Liver (tissue), 8 donors: ENCODE measurements at regions not wholly inside any gene's neighbourhood (a gene's known extent, or its start where the extent isn't known, plus 50 kb on each side); places are given as distances from the start of the nearest gene placed in this dataset.

Experiments
- DNase-seq: peaks from one replicate; pipeline ENCODE4 v3.0.0-alpha.2; 2017; ENCODE audit warnings: low spot score
- H3K27ac ChIP-seq, 2 donors: one replicate each; pipeline ENCODE4 v1.7.0; 2013; ENCODE audit warnings: inconsistent platforms in 2 of 2, low read length in 2 of 2, control low read depth in 1 of 2, low read depth in 1 of 2, mild to moderate bottlenecking in 1 of 2
- H3K27me3 ChIP-seq, 4 donors: one replicate each; pipeline versions ENCODE4 v1.6.1 to v1.7.0; 2013; ENCODE audit warnings: low read length in 3 of 4, inconsistent platforms in 1 of 4, mild to moderate bottlenecking in 1 of 4, moderate library complexity in 1 of 4; ENCODE audit not compliant: control insufficient read depth in 4 of 4, insufficient read depth in 4 of 4
- H3K36me3 ChIP-seq, 4 donors: one replicate each; pipeline versions ENCODE4 v1.6.1 to v1.7.0; 2013; ENCODE audit warnings: low read length in 3 of 4, mild to moderate bottlenecking in 3 of 4, low read depth in 1 of 4, moderate library complexity in 1 of 4; ENCODE audit not compliant: control insufficient read depth in 4 of 4, insufficient read depth in 3 of 4
- H3K4me1 ChIP-seq, 4 donors: one replicate each; pipeline versions ENCODE4 v1.6.1 to v1.7.0; 2013; ENCODE audit warnings: low read length in 3 of 4, mild to moderate bottlenecking in 3 of 4, moderate library complexity in 1 of 4; ENCODE audit not compliant: control insufficient read depth in 4 of 4, insufficient read depth in 4 of 4
- H3K4me3 ChIP-seq, 3 donors: one replicate each; pipeline versions ENCODE4 v1.6.1 to v1.7.0; 2013; ENCODE audit warnings: low read length in 3 of 3, control low read depth in 1 of 3, low read depth in 1 of 3, mild to moderate bottlenecking in 1 of 3
- H3K9ac ChIP-seq, 2 donors: one replicate each; pipeline ENCODE4 v1.7.0; 2013; ENCODE audit warnings: low read length in 2 of 2, mild to moderate bottlenecking in 2 of 2, moderate library complexity in 2 of 2, control low read depth in 1 of 2, low read depth in 1 of 2
- H3K9me3 ChIP-seq, 4 donors: one replicate each; pipeline versions ENCODE4 v1.6.1 to v1.7.0; 2013; ENCODE audit warnings: low read length in 3 of 4; ENCODE audit not compliant: control insufficient read depth in 4 of 4
- EGR1 ChIP-seq, 2 donors: IDR thresholded peaks; 2 replicates each; pipeline ENCODE4 v1.6.1; 2016 to 2018; ENCODE audit warnings: antibody characterized with exemption in 2 of 2, low read depth in 2 of 2
- FOXA1 ChIP-seq: IDR thresholded peaks from 2 replicates; pipeline ENCODE4 v1.6.1; 2016; ENCODE audit warnings: antibody characterized with exemption
- FOXA2 ChIP-seq: IDR thresholded peaks from 2 replicates; pipeline ENCODE4 v1.6.1; 2016; ENCODE audit warnings: antibody characterized with exemption
- GABPA ChIP-seq, 2 donors: IDR thresholded peaks in 1 of 2; conservative IDR thresholded peaks in 1 of 2; 2 replicates each; pipeline ENCODE4 v1.6.1; 2016; ENCODE audit warnings: antibody characterized with exemption in 2 of 2, mild to moderate bottlenecking in 1 of 2, moderate library complexity in 1 of 2
- HNF4A ChIP-seq, 2 donors: conservative IDR thresholded peaks; 2 replicates each; pipeline ENCODE4 v1.6.1; 2016; ENCODE audit warnings: antibody characterized with exemption in 2 of 2, mild to moderate bottlenecking in 2 of 2
- HNF4G ChIP-seq: IDR thresholded peaks from 2 replicates; pipeline ENCODE4 v1.6.1; 2016; ENCODE audit warnings: antibody characterized with exemption
- JUND ChIP-seq, 2 donors: IDR thresholded peaks; 2 replicates each; pipeline ENCODE4 v1.6.1; 2016; ENCODE audit warnings: antibody characterized with exemption in 2 of 2
- NR2F2 ChIP-seq: IDR thresholded peaks from 2 replicates; pipeline ENCODE4 v1.6.1; 2016; ENCODE audit warnings: antibody characterized with exemption
- RAD21 ChIP-seq, 2 donors: IDR thresholded peaks; 2 replicates each; pipeline ENCODE4 v1.6.1; 2016; ENCODE audit warnings: antibody characterized with exemption in 2 of 2, mild to moderate bottlenecking in 2 of 2
- RXRA ChIP-seq, 2 donors: IDR thresholded peaks; 2 replicates each; pipeline ENCODE4 v1.6.1; 2017 to 2018; ENCODE audit warnings: antibody characterized with exemption in 2 of 2, mild to moderate bottlenecking in 1 of 2
- SP1 ChIP-seq: IDR thresholded peaks from 2 replicates; pipeline ENCODE4 v1.6.1; 2018; ENCODE audit warnings: antibody characterized with exemption, mild to moderate bottlenecking
- TAF1 ChIP-seq: conservative IDR thresholded peaks from 2 replicates; pipeline ENCODE4 v1.6.1; 2016; ENCODE audit warnings: antibody characterized with exemption, mild to moderate bottlenecking
- YY1 ChIP-seq: IDR thresholded peaks from 2 replicates; pipeline ENCODE4 v1.6.1; 2016; ENCODE audit warnings: antibody characterized with exemption, mild to moderate bottlenecking
- WGBS: extraction: QIAGEN DNeasy Blood & Tissue Kit; methylation state at CpG from one replicate; pipeline ENCODE4 v1.1.7; 2013; 5-methylcytosine and 5-hydroxymethylcytosine counted together
- TF ChIP-seq, protein P1 (sequence below): IDR thresholded peaks from 2 replicates; pipeline ENCODE4 v1.6.1; 2016; ENCODE audit warnings: antibody characterized with exemption
- TF ChIP-seq, protein P2 (sequence below): IDR thresholded peaks from 2 replicates; pipeline ENCODE4 v1.6.1; 2016; ENCODE audit warnings: antibody characterized with exemption
- TF ChIP-seq, protein P3 (sequence below): IDR thresholded peaks from 2 replicates; pipeline ENCODE4 v1.6.1; 2016; ENCODE audit warnings: antibody characterized with exemption
- TF ChIP-seq, protein P4 (sequence below): fragments of 150-350 bp; IDR thresholded peaks from 2 replicates; pipeline ENCODE4 v1.5.1; 2017; ENCODE audit warnings: improper control_type of control experiment, low read depth, low read length; ENCODE audit not compliant: missing input control
- TF ChIP-seq, protein P5 (sequence below): IDR thresholded peaks from 2 replicates; pipeline ENCODE4 v1.6.1; 2016; ENCODE audit warnings: antibody characterized with exemption, mild to moderate bottlenecking
- donor health status: healthy.
- donor health status: healthy.
- donor health status: healthy.
- donor health status: healthy.
- donor health status: healthy.

DNA sequence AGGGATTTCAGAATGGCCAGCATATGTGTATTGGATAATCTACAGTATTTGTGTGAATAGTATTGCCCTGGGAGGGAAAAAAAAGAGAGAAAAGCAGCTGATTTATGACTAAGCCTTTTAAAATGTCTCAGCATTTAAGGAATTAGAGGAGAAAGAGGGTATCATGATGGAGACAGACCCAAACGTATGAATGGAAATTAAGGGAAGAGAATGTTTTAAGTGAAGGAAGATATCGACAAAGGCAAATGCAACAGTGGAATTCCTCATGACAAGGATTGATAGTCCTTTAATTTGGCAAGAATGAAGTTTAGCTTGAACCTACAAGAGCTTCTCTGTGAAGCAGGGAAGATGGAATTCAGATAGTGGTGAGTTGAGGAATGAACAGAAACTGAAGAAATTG, 367.3 kb upstream of the POU3F2 start:
- no peak overlapping the region for H3K9ac ChIP-seq
- no peaks in the 10 kb centered on the region for H3K36me3 ChIP-seq
- H3K4me1 ChIP-seq, result no peaks in the 10 kb centered on the region
- no peak for DNase-seq
- no peaks in the 10 kb centered on the region for H3K9me3 ChIP-seq
- no peak overlapping the region for H3K4me3 ChIP-seq
- TF ChIP-seq FOXA2 (no peak), NR2F2 (no peak), JUND (IDR thresholded peaks at IDR 0.05) (no peak), HNF4A (conservative IDR thresholded peaks at IDR 0.05) (no peak), TAF1 (no peak), GABPA (IDR thresholded peaks at IDR 0.05 in 1 of 2, conservative IDR thresholded peaks at IDR 0.05 in 1 of 2) (no peak), RXRA (IDR thresholded peaks at IDR 0.05) (no peak), YY1 (no peak)
- TF ChIP-seq, protein P1, sequence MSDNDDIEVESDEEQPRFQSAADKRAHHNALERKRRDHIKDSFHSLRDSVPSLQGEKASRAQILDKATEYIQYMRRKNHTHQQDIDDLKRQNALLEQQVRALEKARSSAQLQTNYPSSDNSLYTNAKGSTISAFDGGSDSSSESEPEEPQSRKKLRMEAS, result no peak
- TF ChIP-seq, protein P2, sequence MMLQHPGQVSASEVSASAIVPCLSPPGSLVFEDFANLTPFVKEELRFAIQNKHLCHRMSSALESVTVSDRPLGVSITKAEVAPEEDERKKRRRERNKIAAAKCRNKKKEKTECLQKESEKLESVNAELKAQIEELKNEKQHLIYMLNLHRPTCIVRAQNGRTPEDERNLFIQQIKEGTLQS, result no peak
- TF ChIP-seq, protein P3, sequence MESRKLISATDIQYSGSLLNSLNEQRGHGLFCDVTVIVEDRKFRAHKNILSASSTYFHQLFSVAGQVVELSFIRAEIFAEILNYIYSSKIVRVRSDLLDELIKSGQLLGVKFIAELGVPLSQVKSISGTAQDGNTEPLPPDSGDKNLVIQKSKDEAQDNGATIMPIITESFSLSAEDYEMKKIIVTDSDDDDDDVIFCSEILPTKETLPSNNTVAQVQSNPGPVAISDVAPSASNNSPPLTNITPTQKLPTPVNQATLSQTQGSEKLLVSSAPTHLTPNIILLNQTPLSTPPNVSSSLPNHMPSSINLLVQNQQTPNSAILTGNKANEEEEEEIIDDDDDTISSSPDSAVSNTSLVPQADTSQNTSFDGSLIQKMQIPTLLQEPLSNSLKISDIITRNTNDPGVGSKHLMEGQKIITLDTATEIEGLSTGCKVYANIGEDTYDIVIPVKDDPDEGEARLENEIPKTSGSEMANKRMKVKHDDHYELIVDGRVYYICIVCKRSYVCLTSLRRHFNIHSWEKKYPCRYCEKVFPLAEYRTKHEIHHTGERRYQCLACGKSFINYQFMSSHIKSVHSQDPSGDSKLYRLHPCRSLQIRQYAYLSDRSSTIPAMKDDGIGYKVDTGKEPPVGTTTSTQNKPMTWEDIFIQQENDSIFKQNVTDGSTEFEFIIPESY, result no peak
- TF ChIP-seq, protein P4, sequence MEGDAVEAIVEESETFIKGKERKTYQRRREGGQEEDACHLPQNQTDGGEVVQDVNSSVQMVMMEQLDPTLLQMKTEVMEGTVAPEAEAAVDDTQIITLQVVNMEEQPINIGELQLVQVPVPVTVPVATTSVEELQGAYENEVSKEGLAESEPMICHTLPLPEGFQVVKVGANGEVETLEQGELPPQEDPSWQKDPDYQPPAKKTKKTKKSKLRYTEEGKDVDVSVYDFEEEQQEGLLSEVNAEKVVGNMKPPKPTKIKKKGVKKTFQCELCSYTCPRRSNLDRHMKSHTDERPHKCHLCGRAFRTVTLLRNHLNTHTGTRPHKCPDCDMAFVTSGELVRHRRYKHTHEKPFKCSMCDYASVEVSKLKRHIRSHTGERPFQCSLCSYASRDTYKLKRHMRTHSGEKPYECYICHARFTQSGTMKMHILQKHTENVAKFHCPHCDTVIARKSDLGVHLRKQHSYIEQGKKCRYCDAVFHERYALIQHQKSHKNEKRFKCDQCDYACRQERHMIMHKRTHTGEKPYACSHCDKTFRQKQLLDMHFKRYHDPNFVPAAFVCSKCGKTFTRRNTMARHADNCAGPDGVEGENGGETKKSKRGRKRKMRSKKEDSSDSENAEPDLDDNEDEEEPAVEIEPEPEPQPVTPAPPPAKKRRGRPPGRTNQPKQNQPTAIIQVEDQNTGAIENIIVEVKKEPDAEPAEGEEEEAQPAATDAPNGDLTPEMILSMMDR, result no peak
- H3K27ac ChIP-seq, result no peak overlapping the region
- H3K27me3 ChIP-seq, result no peaks in the 10 kb centered on the region
- 73% methylated on average over 2 of the region's 2 CpGs for WGBS

DNA sequence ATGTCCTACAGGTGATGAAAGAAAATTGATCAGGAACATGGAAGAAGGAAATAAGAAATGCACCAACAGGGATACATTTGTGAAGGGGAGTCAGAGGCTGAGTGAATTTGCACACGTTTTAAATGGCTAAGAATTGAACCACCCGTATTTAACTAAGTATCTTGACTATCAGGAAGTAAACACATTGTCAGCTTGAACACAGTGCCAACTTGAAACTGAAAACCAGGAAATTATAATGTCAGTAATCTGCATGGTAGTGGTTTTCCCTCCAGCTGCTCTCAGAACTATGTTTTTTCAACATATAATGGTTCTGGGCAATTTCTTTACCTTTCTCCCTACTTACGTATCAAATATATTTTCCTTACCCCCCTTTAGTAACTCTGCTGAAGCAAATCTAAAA, 366.5 kb upstream of the POU3F2 start:
- no peak overlapping the region for H3K9ac ChIP-seq
- H3K36me3 ChIP-seq, result no peaks in the 10 kb centered on the region
- no peak for DNase-seq
- no peaks in the 10 kb centered on the region for H3K9me3 ChIP-seq
- H3K27ac ChIP-seq, result no peak overlapping the region
- no peak for TF ChIP-seq TAF1
- TF ChIP-seq SP1, result no peak
- TF ChIP-seq NR2F2, result no peak
- no peak for TF ChIP-seq EGR1 (IDR thresholded peaks at IDR 0.05; ENCODE audit: low read depth in 2 of 2)
- TF ChIP-seq, protein P5, sequence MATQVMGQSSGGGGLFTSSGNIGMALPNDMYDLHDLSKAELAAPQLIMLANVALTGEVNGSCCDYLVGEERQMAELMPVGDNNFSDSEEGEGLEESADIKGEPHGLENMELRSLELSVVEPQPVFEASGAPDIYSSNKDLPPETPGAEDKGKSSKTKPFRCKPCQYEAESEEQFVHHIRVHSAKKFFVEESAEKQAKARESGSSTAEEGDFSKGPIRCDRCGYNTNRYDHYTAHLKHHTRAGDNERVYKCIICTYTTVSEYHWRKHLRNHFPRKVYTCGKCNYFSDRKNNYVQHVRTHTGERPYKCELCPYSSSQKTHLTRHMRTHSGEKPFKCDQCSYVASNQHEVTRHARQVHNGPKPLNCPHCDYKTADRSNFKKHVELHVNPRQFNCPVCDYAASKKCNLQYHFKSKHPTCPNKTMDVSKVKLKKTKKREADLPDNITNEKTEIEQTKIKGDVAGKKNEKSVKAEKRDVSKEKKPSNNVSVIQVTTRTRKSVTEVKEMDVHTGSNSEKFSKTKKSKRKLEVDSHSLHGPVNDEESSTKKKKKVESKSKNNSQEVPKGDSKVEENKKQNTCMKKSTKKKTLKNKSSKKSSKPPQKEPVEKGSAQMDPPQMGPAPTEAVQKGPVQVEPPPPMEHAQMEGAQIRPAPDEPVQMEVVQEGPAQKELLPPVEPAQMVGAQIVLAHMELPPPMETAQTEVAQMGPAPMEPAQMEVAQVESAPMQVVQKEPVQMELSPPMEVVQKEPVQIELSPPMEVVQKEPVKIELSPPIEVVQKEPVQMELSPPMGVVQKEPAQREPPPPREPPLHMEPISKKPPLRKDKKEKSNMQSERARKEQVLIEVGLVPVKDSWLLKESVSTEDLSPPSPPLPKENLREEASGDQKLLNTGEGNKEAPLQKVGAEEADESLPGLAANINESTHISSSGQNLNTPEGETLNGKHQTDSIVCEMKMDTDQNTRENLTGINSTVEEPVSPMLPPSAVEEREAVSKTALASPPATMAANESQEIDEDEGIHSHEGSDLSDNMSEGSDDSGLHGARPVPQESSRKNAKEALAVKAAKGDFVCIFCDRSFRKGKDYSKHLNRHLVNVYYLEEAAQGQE, result no peak
- TF ChIP-seq HNF4A (conservative IDR thresholded peaks at IDR 0.05), result no peak
- TF ChIP-seq, protein P2, result no peak
- TF ChIP-seq, protein P4, result no peak
- no peak for TF ChIP-seq FOXA2
- TF ChIP-seq, protein P3, result no peak
- no peak for TF ChIP-seq FOXA1
- TF ChIP-seq RAD21 (IDR thresholded peaks at IDR 0.05), result no peak
- no peak for TF ChIP-seq RXRA (IDR thresholded peaks at IDR 0.05)
- no peak for TF ChIP-seq JUND (IDR thresholded peaks at IDR 0.05)
- no peak for TF ChIP-seq GABPA (IDR thresholded peaks at IDR 0.05 in 1 of 2, conservative IDR thresholded peaks at IDR 0.05 in 1 of 2)
- TF ChIP-seq HNF4G, result no peak
- no peak for TF ChIP-seq YY1
- TF ChIP-seq, protein P1, result no peak
- H3K4me3 ChIP-seq, result no peak overlapping the region
- no peaks in the 10 kb centered on the region for H3K4me1 ChIP-seq
- WGBS, result 39% methylated on average over 3 of the region's 3 CpGs
- H3K27me3 ChIP-seq, result no peaks in the 10 kb centered on the region
